H7 (cell line): ENCODE measurements at regions not wholly inside any gene's neighbourhood (a gene's known extent, or its start where the extent isn't known, plus 50 kb on each side); places are given as distances from the start of the nearest gene placed in this dataset.

Experiments used
- DNase-seq: peaks from one replicate; pipeline ENCODE4 v3.0.0; 2012
- H3K27me3 ChIP-seq: 2 replicates; pipeline ENCODE4 v1.6.0; 2011; ENCODE audit warnings: mild to moderate bottlenecking, low read length; ENCODE audit not compliant: control insufficient read depth, insufficient read depth
- H3K36me3 ChIP-seq: replicated peaks from 2 replicates; pipeline ENCODE4 v1.5.1; 2011; ENCODE audit warnings: low read length; ENCODE audit not compliant: control insufficient read depth, insufficient read depth
- H3K4me3 ChIP-seq: 2 replicates; pipeline ENCODE4 v1.5.1; 2011; ENCODE audit warnings: low read depth, mild to moderate bottlenecking, control low read depth, low read length, moderate library complexity; ENCODE audit not compliant: insufficient read depth

DNA sequence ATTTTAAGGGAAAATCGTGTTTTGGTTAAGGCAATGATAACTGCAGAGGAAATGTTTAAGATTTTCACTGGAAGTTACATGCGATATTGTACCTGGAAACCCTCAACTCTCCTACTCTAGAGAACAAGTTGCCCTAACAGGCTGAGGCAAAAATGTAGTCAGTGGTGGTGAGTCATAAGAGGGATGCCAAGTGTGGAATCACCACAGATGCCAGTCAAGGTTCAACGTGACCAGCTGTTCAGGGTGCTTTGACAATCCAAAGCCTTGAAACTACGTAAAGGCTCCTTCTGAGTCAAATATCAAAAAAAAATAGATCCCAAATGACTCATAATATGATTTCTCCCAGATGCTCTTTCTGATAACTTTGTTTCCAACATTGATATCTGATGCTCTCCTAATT lies 77.9 kb upstream of the AFF2 start:
- no peak overlapping the region for H3K4me3 ChIP-seq
- H3K27me3 ChIP-seq: peaks cover 6% of the 10 kb centered on the region
- no peak for DNase-seq
- no peaks in the 10 kb centered on the region for H3K36me3 ChIP-seq

DNA sequence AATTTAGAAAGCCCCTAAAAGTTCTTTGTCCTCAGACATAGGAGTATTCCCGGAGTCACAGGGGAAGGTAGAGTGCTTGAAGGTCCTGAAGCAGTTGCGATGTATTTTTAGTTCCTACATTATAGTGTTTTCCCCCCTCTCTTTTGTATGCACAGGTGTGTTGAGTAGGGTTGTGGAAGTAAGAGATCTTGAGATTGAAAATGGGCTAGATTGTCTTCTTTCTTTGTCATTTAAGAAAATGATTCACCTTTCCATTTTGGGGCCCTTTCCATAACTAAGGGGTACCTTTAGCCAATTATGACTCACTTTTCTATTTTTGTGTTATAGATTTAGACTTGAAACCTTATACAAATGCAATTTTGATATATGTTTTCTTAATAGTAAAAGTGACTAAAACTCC lies 75.8 kb upstream of the AFF2 start:
- no peaks in the 10 kb centered on the region for H3K36me3 ChIP-seq
- H3K27me3 ChIP-seq: peaks cover 9% of the 10 kb centered on the region
- no peak for DNase-seq
- H3K4me3 ChIP-seq: no peak overlapping the region

DNA sequence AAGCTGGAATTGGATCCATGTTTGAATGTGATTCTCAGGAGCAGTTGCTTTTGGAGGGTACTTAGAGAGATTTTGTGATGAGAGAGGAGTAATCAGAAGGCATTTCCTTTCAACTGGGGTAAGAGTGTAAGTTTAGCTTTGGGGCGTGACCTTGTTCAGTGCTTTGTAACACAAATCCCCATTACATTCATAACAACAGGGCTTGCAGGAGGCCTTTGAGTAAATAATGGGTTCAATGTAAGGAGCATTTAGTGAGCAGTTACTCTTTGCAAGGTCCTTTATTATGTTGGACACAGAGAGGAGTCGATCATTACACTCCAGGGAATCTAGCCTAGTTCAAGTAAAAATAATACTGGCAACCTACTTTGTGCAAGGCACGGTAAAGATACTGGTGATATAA lies 74.0 kb upstream of the AFF2 start:
- peaks cover 9% of the 10 kb centered on the region for H3K27me3 ChIP-seq
- no peak for DNase-seq
- H3K4me3 ChIP-seq: no peak overlapping the region
- H3K36me3 ChIP-seq: no peaks in the 10 kb centered on the region

DNA sequence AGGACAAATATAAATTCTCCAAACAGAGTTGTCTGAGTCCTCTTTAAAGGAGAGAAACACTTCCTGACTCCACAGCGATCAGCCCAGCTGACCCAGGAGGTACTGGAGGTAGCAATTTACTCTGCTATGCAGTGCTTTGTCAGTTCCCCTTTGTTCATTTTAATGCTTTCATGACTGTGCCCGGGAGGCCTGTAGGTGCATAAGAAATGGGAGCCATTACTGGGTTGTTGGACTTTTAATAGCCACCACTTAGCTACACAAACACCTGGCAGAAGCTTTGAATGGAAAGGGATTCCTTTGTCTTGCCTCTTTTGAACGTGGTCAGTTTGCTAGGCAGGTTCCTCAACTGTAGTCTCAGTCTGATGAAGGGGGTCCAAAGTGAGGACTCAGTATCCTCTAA lies 59.0 kb upstream of the AFF2 start:
- peaks cover 28% of the 10 kb centered on the region for H3K27me3 ChIP-seq
- H3K4me3 ChIP-seq: no peak overlapping the region
- H3K36me3 ChIP-seq: no peaks in the 10 kb centered on the region
- DNase-seq: no peak

DNA sequence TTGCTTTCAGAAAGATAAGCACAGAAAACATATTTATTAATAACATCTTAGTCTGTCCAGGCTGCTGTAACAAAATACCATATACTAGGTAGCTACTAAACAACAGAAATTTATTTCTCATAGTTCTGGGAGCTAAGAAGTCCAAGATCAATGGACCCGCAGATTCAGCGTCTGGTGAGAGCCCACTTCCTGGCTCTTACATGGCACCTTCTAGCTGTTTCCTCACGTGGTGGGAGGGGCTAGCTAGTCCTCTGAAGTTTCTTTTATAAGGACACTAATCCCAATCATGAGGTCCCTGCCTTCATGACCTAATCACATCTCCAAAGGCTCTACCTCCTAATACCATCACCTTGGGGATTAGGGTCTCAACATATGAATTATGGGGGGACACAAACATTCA lies 57.2 kb upstream of the AFF2 start:
- H3K36me3 ChIP-seq: no peaks in the 10 kb centered on the region
- no peak overlapping the region for H3K4me3 ChIP-seq
- no peak for DNase-seq
- peaks cover 28% of the 10 kb centered on the region for H3K27me3 ChIP-seq

DNA sequence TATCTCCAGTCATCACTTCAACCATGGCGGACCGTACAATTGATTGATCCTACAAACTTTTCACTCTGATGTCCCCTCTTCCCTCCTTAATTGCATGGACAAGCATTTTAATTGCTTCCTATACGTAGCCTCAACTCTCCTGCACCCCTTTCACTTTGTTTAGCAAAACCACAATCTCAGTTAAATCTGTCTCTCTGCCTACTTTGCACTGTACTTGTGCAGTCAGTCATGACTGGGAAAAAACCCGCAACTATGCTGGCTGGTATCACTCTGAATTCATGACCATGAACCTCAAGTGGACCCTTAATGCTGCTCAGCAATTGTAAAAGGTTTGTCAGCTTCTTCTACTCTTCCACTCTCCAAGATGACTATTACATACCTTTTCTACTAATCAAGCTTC lies 51.7 kb upstream of the AFF2 start:
- Histone ChIP-seq H3K4me3 (no peak overlapping the region), H3K27me3 (peaks cover 2% of the 10 kb centered on the region; the same call in 1 of the 2 replicates), H3K36me3 (no peaks in the 10 kb centered on the region)
- no peak for DNase-seq
